Esophagus squamous epithelium (tissue), 4 donors: ENCODE measurements at regions not wholly inside any gene's neighbourhood (a gene's known extent, or its start where the extent isn't known, plus 50 kb on each side); places are given as distances from the start of the nearest gene placed in this dataset.

Experiments used
- POLR2A ChIP-seq, 4 donors: fragments of 450-650 bp; IDR thresholded peaks; one replicate each; pipeline ENCODE4 v1.6.1; 2017; ENCODE audit warnings: antibody characterized with exemption in 4 of 4, mild to moderate bottlenecking in 4 of 4, moderate library complexity in 3 of 4
- TF ChIP-seq, protein P1 (sequence below), 6 experiments: fragments of 450-650 bp in 4 of 6; fragments of 200-600 bp in 2 of 6; sonication (generic) in 2 of 6; IDR thresholded peaks; one replicate each; pipeline ENCODE4 v1.5.1; 2016 to 2019; ENCODE audit warnings: antibody characterized with exemption in 6 of 6, mild to moderate bottlenecking in 4 of 6, moderate library complexity in 4 of 6

DNA sequence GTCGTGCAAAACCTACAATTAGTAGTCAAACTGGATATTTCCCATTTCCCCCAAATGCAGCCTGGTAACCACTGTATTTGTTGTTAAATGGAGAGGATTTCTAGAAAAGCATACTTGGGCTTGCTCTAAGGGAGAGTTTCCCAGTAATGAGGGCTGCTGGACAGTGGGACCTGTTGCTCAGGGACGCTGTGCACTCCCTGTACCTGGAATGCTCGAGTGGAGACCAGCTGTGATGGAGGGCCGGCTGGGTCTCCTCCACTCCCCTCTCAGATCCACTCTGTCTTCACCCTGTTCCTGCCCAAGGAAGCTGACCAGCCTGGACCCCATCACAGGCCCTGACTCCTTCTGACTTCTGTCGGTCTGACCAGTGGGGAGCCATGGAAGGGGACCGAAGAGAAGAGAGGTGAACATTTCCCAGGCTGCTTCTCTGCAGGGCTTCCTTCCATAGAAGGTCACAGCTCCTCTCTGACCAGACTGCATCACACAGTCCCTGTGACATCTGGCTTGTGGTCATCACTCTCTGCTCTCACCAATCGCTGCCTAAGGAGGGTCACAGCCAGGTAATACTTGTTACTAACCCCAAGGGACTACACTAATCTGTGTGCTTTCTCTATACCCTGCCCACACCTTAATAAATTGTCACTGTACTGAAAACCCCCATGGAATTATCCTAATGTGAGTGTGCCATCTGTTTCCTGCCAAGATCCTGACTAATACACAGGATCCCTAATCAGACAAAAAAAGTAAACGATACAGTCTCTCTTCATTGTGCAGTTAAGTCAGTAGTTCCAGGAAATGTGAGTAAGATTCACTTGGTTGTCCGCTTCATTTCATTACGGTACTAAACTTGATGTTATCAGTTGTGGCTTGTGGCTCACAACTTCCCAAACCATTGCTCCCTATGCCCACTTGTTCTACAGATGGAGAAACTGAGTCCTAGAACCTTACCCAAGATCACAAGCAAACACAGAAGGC is 102.4 kb downstream of the CCT6B start:
- TF ChIP-seq, protein P1, sequence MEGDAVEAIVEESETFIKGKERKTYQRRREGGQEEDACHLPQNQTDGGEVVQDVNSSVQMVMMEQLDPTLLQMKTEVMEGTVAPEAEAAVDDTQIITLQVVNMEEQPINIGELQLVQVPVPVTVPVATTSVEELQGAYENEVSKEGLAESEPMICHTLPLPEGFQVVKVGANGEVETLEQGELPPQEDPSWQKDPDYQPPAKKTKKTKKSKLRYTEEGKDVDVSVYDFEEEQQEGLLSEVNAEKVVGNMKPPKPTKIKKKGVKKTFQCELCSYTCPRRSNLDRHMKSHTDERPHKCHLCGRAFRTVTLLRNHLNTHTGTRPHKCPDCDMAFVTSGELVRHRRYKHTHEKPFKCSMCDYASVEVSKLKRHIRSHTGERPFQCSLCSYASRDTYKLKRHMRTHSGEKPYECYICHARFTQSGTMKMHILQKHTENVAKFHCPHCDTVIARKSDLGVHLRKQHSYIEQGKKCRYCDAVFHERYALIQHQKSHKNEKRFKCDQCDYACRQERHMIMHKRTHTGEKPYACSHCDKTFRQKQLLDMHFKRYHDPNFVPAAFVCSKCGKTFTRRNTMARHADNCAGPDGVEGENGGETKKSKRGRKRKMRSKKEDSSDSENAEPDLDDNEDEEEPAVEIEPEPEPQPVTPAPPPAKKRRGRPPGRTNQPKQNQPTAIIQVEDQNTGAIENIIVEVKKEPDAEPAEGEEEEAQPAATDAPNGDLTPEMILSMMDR (IDR thresholded peaks at IDR 0.05), result no peak
- no peak for TF ChIP-seq POLR2A (IDR thresholded peaks at IDR 0.05)
